CD4-positive, CD25-positive, alpha-beta regulatory T cell (primary cell): ENCODE measurements at regions not wholly inside any gene's neighbourhood (a gene's known extent, or its start where the extent isn't known, plus 50 kb on each side); places are given as distances from the start of the nearest gene placed in this dataset.
A peak's percentile ranks its signal among the peaks of the same experiment; 100 is the strongest.
"Not testable (repeated sequence)": the region's sequence is repeated elsewhere in the genome, so short reads cannot be mapped to it uniquely, and the experiment has no call there.

Source experiments
- ATAC-seq, 2 donors: fragments of 150-1000 bp; cut with Tn5 transposase; one replicate each; pipeline ENCODE4 v1.10.0; 2021; ENCODE audit warnings: low read depth in 2 of 2, moderate number of reproducible peaks in 2 of 2, moderate library complexity in 1 of 2
- DNase-seq, 3 donors: peaks; one replicate each; pipeline versions ENCODE4 v3.0.0 to v3.0.0-alpha.2; 2012 to 2022; ENCODE audit warnings: mixed read lengths in 1 of 3
- H3K27ac ChIP-seq: one replicate; pipeline ENCODE4 v1.7.0; 2013; ENCODE audit warnings: mild to moderate bottlenecking, low read length; ENCODE audit not compliant: insufficient read depth, poor library complexity, severe bottlenecking
- H3K27me3 ChIP-seq: one replicate; pipeline ENCODE4 v1.7.0; 2013; ENCODE audit warnings: low read length; ENCODE audit not compliant: control insufficient read depth, insufficient read depth
- H3K36me3 ChIP-seq: one replicate; pipeline ENCODE4 v1.7.0; 2013; ENCODE audit warnings: mild to moderate bottlenecking, low read length, moderate library complexity; ENCODE audit not compliant: control insufficient read depth, insufficient read depth
- H3K4me1 ChIP-seq: 2 replicates; pipeline ENCODE4 v1.7.0; 2013; ENCODE audit warnings: mild to moderate bottlenecking, low read length; ENCODE audit not compliant: insufficient read depth, control insufficient read depth, poor library complexity, severe bottlenecking
- H3K4me3 ChIP-seq: one replicate; pipeline ENCODE4 v1.7.0; 2013; ENCODE audit warnings: low read depth, mild to moderate bottlenecking, low read length, moderate library complexity
- H3K9me3 ChIP-seq, 2 experiments: 1 replicate in 1 of 2; 2 replicates in 1 of 2; pipeline ENCODE4 v1.7.0; 2013; ENCODE audit warnings: low read length in 2 of 2, mild to moderate bottlenecking in 1 of 2, moderate library complexity in 1 of 2; ENCODE audit not compliant: control insufficient read depth in 2 of 2
- H3K27ac Mint-ChIP-seq, 3 donors: one replicate each; pipeline ENCODE4 v1.8.0; 2020 to 2022; ENCODE audit warnings: mild to moderate bottlenecking in 3 of 3, mixed read lengths in 3 of 3, moderate library complexity in 2 of 3
- H3K27me3 Mint-ChIP-seq: one replicate; pipeline ENCODE4 v1.8.0; 2022; ENCODE audit warnings: mild to moderate bottlenecking, mixed read lengths
- H3K36me3 Mint-ChIP-seq: one replicate; pipeline ENCODE4 v1.8.0; 2020; ENCODE audit warnings: mixed read lengths
- H3K4me1 Mint-ChIP-seq, 4 donors: one replicate each; pipeline ENCODE4 v1.8.0; 2020 to 2022; ENCODE audit warnings: mixed read lengths in 4 of 4, mild to moderate bottlenecking in 1 of 4
- H3K4me3 Mint-ChIP-seq, 4 donors: one replicate each; pipeline ENCODE4 v1.8.0; 2020 to 2022; ENCODE audit warnings: mild to moderate bottlenecking in 4 of 4, mixed read lengths in 4 of 4, moderate library complexity in 3 of 4
- H3K9me3 Mint-ChIP-seq, 7 donors: one replicate each; pipeline ENCODE4 v1.8.0; 2020 to 2022; ENCODE audit warnings: mixed read lengths in 7 of 7, mild to moderate bottlenecking in 3 of 7, moderate library complexity in 2 of 7

DNA sequence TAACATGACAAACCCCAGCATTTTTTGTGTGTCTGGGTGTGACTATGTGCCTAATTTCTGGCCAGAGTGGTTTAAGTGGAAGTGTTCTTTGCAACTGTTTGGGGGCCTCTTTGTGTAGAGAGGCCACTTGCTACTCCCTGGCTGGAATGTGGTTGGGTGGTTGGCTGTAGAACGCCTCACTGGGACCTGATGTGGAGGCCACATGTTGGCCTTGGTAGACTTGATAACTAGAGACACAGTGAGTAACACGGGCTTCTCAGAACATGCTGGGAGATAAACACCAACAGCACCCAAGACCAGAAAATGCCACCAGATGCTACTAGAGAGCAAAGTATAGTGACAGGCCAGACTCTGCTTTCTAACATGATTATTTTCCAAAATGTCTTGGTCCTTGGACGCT lies 111.2 kb upstream of the ZFP64 start:
- ATAC-seq (no peak), DNase-seq (no peak)
- no peak overlapping the region for H3K4me3 ChIP-seq
- H3K9me3 Mint-ChIP-seq, result no peaks in the 10 kb centered on the region
- H3K27ac ChIP-seq, result no peak overlapping the region
- H3K27me3 Mint-ChIP-seq, result peaks cover 17% of the 10 kb centered on the region
- H3K4me3 Mint-ChIP-seq, result no peak overlapping the region
- no peaks in the 10 kb centered on the region for H3K9me3 ChIP-seq
- peaks cover 0 to 5% (median 0%) of the 10 kb centered on the region in 4 donors for H3K4me1 Mint-ChIP-seq
- peaks cover 2% of the 10 kb centered on the region for H3K27me3 ChIP-seq
- no peaks in the 10 kb centered on the region for H3K36me3 ChIP-seq
- H3K27ac Mint-ChIP-seq, result no peak overlapping the region
- H3K4me1 ChIP-seq, result no peaks in the 10 kb centered on the region
- no peaks in the 10 kb centered on the region for H3K36me3 Mint-ChIP-seq

DNA sequence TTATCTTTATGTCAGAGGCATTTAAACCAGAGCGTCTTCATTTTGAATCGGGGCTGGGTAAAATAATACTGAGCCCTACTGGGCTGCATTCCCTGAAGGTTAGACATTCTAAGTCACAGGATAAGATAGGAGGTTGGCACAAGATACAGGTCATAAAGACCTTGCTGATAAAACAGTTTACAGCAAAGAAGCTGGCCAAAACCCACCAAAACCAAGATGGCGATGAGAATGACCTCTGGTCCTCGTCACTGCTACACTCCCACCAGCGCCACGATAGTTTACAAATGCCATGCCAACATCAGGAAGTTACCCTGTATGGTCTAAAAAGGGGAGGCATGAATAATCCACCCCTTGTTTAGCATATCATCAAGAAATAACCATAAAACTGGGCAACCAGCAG lies 110.5 kb upstream of the ZFP64 start:
- not testable (repeated sequence) for DNase-seq, H3K36me3 Mint-ChIP-seq, H3K4me1 ChIP-seq, H3K4me3 Mint-ChIP-seq, H3K27me3 ChIP-seq, ATAC-seq, H3K9me3 Mint-ChIP-seq, H3K9me3 ChIP-seq, H3K4me1 Mint-ChIP-seq, H3K4me3 ChIP-seq, H3K36me3 ChIP-seq, H3K27ac ChIP-seq
- Mint-ChIP-seq H3K27ac (peak overlapping the region in 1 of 3 donors; percentile 15), H3K27me3 (peaks cover 17% of the 10 kb centered on the region)

DNA sequence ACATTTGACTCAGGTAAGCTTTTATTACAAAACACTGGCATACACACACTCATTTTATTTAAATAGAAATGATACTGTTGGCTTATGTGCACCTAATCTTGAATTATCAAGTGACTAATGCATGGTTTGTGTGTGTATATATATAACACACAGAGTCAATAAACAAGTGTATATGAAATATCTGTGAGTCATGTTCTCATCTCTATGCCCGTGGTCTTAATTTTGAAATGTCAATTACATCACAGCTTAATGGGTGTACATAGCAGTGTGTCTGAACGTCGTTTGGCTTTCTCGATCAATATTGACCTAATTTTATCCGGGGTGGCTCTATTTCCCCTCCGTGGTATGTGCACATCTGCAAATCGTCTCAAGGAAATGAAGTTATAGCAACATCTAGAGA lies 104.0 kb upstream of the ZFP64 start:
- Mint-ChIP-seq H3K27ac (no peak overlapping the region), H3K36me3 (no peaks in the 10 kb centered on the region), H3K4me3 (no peak overlapping the region), H3K4me1 (no peaks in the 10 kb centered on the region), H3K9me3 (peaks cover 0 to 3% (median 0%) of the 10 kb centered on the region in 7 donors), H3K27me3 (peaks cover 7% of the 10 kb centered on the region)
- Histone ChIP-seq H3K27me3 (no peaks in the 10 kb centered on the region), H3K36me3 (no peaks in the 10 kb centered on the region), H3K4me3 (no peak overlapping the region), H3K27ac (no peak overlapping the region), H3K4me1 (no peaks in the 10 kb centered on the region), H3K9me3 (no peaks in the 10 kb centered on the region)
- no peak for DNase-seq
- no peak for ATAC-seq

DNA sequence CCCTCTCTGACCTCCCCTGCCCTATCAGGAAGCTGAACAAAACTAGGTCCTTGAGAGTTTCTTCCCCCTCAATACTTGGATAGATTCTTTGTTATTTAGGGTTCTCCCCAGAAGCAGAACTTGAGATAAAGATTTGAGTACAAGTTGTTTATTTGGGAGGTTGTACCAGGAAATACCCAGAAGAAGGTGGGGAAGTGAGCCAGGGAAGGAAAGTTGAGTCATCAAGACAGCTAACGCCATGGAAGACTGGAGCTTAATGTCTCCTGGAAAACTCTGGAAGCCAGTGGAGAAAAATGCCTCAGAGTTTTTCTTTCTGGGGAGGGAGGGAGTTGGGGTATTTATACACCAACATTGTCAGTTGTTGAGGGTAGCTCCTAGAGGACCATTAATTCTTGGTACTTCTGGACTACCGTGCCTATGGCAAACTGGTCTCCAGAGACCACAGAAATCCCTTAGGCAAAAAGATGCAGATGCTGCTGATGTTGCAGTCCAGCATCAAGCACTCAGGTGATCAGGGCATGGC lies 102.6 kb upstream of the ZFP64 start:
- no peak overlapping the region for H3K27ac ChIP-seq
- no peaks in the 10 kb centered on the region for H3K27me3 ChIP-seq
- H3K4me1 ChIP-seq, result no peaks in the 10 kb centered on the region
- H3K4me3 ChIP-seq, result no peak overlapping the region
- Mint-ChIP-seq H3K4me1 (no peaks in the 10 kb centered on the region), H3K27me3 (peaks cover 4% of the 10 kb centered on the region), H3K27ac (no peak overlapping the region), H3K9me3 (peaks cover 0 to 3% (median 0%) of the 10 kb centered on the region in 7 donors), H3K36me3 (no peaks in the 10 kb centered on the region), H3K4me3 (no peak overlapping the region)
- DNase-seq (no peak), ATAC-seq (no peak)
- H3K36me3 ChIP-seq, result no peaks in the 10 kb centered on the region
- H3K9me3 ChIP-seq, result no peaks in the 10 kb centered on the region

DNA sequence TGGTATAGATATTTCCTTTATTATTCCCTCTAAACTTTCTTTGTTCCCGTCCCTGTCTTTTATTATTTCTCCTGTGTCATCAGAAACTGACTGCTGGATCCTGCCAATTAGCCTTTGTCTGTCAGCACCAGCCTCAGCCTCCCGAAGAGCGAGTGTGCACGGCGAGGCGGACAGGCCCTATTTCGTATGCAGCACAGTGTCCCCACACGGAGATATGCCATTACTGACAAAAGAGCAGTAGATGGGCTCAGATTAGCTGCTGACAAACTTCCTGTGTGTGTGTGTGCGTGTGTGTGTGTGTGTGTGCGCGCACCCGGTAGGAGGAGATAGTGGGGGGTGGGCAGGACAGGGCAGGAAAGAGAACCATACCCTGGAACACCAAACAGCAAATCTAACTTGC lies 99.5 kb upstream of the ZFP64 start:
- Mint-ChIP-seq H3K27ac (no peak overlapping the region), H3K9me3 (peaks cover 0 to 3% (median 0%) of the 10 kb centered on the region in 7 donors), H3K4me3 (no peak overlapping the region), H3K36me3 (no peaks in the 10 kb centered on the region), H3K4me1 (no peaks in the 10 kb centered on the region), H3K27me3 (peaks cover 4% of the 10 kb centered on the region)
- no peak overlapping the region for H3K4me3 ChIP-seq
- no peaks in the 10 kb centered on the region for H3K9me3 ChIP-seq
- ATAC-seq (no peak), DNase-seq (no peak)
- no peaks in the 10 kb centered on the region for H3K4me1 ChIP-seq
- H3K27me3 ChIP-seq, result no peaks in the 10 kb centered on the region
- H3K27ac ChIP-seq, result no peak overlapping the region
- H3K36me3 ChIP-seq, result no peaks in the 10 kb centered on the region

DNA sequence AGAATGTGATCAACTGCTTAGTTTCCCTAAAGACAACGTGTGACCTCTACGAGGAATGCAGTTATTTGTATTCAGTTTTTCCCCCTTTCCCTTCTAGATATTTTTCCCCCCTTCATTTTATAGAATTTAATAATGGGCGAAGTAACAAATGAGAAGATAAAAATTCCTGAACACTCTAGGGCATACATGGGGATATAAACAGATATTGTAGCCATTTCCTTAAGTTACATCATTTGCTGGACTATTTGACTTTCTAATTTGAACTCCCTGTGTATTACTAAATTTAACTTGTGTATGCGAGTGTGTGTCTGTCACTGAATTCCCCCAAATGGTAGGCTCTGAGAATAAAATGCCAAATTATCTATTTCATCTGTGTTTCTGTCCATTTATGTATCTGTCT lies 99.0 kb upstream of the ZFP64 start:
- H3K4me3 Mint-ChIP-seq, result no peak overlapping the region
- H3K36me3 Mint-ChIP-seq, result no peaks in the 10 kb centered on the region
- H3K27me3 ChIP-seq, result no peaks in the 10 kb centered on the region
- H3K27ac Mint-ChIP-seq, result no peak overlapping the region
- H3K36me3 ChIP-seq, result no peaks in the 10 kb centered on the region
- H3K27me3 Mint-ChIP-seq, result peaks cover 4% of the 10 kb centered on the region
- no peak for ATAC-seq
- H3K4me1 ChIP-seq, result no peaks in the 10 kb centered on the region
- no peaks in the 10 kb centered on the region for H3K4me1 Mint-ChIP-seq
- H3K27ac ChIP-seq, result no peak overlapping the region
- peaks cover 0 to 3% (median 0%) of the 10 kb centered on the region in 7 donors for H3K9me3 Mint-ChIP-seq
- DNase-seq, result no peak
- H3K9me3 ChIP-seq, result no peaks in the 10 kb centered on the region
- H3K4me3 ChIP-seq, result no peak overlapping the region

DNA sequence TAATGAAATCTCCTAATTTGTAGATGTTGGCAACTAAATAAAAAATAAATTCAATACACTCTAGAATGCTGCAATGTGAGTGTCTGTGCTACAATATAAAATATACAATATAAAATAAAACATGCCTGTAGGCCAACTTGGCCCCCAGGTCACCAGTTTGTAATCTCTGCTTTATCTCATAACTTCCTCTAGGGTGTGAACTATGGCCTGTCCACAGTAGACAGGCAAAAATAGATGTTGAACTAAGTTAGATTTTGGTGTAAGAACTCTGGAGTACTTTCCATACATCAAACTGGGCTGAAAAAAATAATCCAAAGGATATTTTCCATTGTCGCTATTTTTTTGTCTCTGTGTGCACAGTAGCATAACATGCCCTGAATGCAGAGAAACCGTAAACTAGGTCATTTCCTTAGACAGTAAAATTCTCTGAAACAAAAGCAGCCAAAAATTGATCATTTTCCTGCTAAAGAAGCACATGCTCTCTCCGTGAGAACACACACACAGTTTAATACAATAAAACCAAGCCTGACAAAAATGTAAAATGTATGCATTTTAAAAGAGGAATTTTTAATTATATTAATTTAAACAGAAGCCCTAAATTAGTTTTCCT lies 98.5 kb upstream of the ZFP64 start:
- Mint-ChIP-seq H3K4me3 (no peak overlapping the region), H3K27ac (no peak overlapping the region), H3K27me3 (peaks cover 4% of the 10 kb centered on the region), H3K4me1 (no peaks in the 10 kb centered on the region), H3K9me3 (peaks cover 0 to 3% (median 0%) of the 10 kb centered on the region in 7 donors), H3K36me3 (no peaks in the 10 kb centered on the region)
- ATAC-seq (no peak), DNase-seq (no peak)
- H3K4me1 ChIP-seq, result no peaks in the 10 kb centered on the region
- H3K27me3 ChIP-seq, result no peaks in the 10 kb centered on the region
- no peak overlapping the region for H3K27ac ChIP-seq
- H3K4me3 ChIP-seq, result no peak overlapping the region
- no peaks in the 10 kb centered on the region for H3K9me3 ChIP-seq
- no peaks in the 10 kb centered on the region for H3K36me3 ChIP-seq

DNA sequence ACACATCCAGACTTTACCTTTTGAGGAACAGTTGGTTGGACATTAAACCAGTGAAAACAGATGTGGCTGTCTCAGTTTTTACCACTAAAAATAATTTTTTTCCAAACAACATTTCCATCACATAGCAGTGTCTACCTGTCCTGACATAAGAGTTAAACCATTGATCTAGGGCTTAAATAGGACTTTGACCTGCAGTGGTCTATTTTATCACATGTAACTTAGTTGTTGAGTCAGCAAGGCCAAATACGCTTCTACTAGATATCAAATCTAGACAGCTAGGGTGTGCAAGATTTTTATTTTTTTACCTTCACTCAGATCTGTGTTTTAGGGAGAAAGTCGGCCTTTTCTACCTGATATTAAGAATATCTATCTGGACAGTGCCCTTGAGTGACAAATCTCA lies 88.8 kb upstream of the ZFP64 start:
- Histone ChIP-seq H3K4me1 (no peaks in the 10 kb centered on the region), H3K27ac (no peak overlapping the region), H3K9me3 (no peaks in the 10 kb centered on the region), H3K27me3 (peaks cover 10% of the 10 kb centered on the region), H3K4me3 (no peak overlapping the region), H3K36me3 (no peaks in the 10 kb centered on the region)
- no peak overlapping the region for H3K27ac Mint-ChIP-seq
- no peaks in the 10 kb centered on the region for H3K4me1 Mint-ChIP-seq
- no peak for ATAC-seq
- H3K36me3 Mint-ChIP-seq, result no peaks in the 10 kb centered on the region
- DNase-seq, result no peak
- H3K9me3 Mint-ChIP-seq, result peaks cover 0 to 2% (median 0%) of the 10 kb centered on the region in 7 donors
- H3K4me3 Mint-ChIP-seq, result no peak overlapping the region
- H3K27me3 Mint-ChIP-seq, result peaks cover 27% of the 10 kb centered on the region
